GM23248 (cell line): ENCODE measurements at regions not wholly inside any gene's neighbourhood (a gene's known extent, or its start where the extent isn't known, plus 50 kb on each side); places are given as distances from the start of the nearest gene placed in this dataset.
A peak's percentile ranks its signal among the peaks of the same experiment; 100 is the strongest.
"Not testable (repeated sequence)": the region's sequence is repeated elsewhere in the genome, so short reads cannot be mapped to it uniquely, and the experiment has no call there.

ENCODE experiments used
- DNase-seq: peaks from one replicate; pipeline ENCODE4 v3.0.0-alpha.2; 2015
- H2AFZ ChIP-seq: fragments of 200-600 bp; sonication (generic); 2 replicates; pipeline ENCODE4 v1.6.1; 2016; ENCODE audit warnings: antibody characterized with exemption
- H3F3A ChIP-seq: fragments of 200-600 bp; sonication (generic); 2 replicates; pipeline ENCODE4 v1.6.1; 2016; ENCODE audit warnings: mild to moderate bottlenecking, antibody characterized with exemption, mixed run types; ENCODE audit not compliant: insufficient read depth
- H3K27ac ChIP-seq: fragments of 200-600 bp; sonication (generic); 2 replicates; pipeline ENCODE4 v1.5.1; 2016; ENCODE audit warnings: mild to moderate bottlenecking
- H3K27me3 ChIP-seq: fragments of 200-600 bp; sonication (generic); replicated peaks from 2 replicates; pipeline ENCODE4 v1.6.1; 2016; ENCODE audit warnings: mild to moderate bottlenecking; ENCODE audit not compliant: insufficient read depth
- H3K36me3 ChIP-seq: fragments of 200-600 bp; sonication (generic); 2 replicates; pipeline ENCODE4 v1.6.1; 2016; ENCODE audit warnings: low read depth, mild to moderate bottlenecking
- H3K4me1 ChIP-seq: fragments of 200-600 bp; sonication (generic); 2 replicates; pipeline ENCODE4 v1.6.1; 2016; ENCODE audit warnings: mild to moderate bottlenecking; ENCODE audit not compliant: insufficient read depth
- H3K4me2 ChIP-seq: fragments of 200-600 bp; sonication (generic); one replicate; pipeline ENCODE4 v1.6.1; 2016; ENCODE audit warnings: mild to moderate bottlenecking; ENCODE audit not compliant: unreplicated experiment
- H3K4me3 ChIP-seq: fragments of 200-600 bp; sonication (generic); 2 replicates; pipeline ENCODE4 v1.5.1; 2016; ENCODE audit warnings: mild to moderate bottlenecking
- H3K79me2 ChIP-seq: fragments of 200-600 bp; sonication (generic); 2 replicates; pipeline ENCODE4 v1.6.1; 2016; ENCODE audit warnings: mild to moderate bottlenecking; ENCODE audit not compliant: insufficient read depth
- H3K9ac ChIP-seq: fragments of 200-600 bp; sonication (generic); 2 replicates; pipeline ENCODE4 v1.6.1; 2016; ENCODE audit warnings: mild to moderate bottlenecking
- H3K9me2 ChIP-seq: fragments of 200-600 bp; sonication (generic); 2 replicates; pipeline ENCODE4 v1.6.1; 2016; ENCODE audit warnings: mixed run types, mild to moderate bottlenecking, moderate library complexity; ENCODE audit not compliant: insufficient read depth
- H3K9me3 ChIP-seq: fragments of 200-600 bp; sonication (generic); one replicate; pipeline ENCODE4 v1.6.1; 2017; ENCODE audit warnings: low read depth
- H4K20me1 ChIP-seq: fragments of 200-600 bp; sonication (generic); 2 replicates; pipeline ENCODE4 v1.6.0; 2016; ENCODE audit not compliant: insufficient read depth
- EZH2 ChIP-seq: fragments of 200-600 bp; sonication (generic); IDR thresholded peaks from 2 replicates; pipeline ENCODE4 v1.6.1; 2018; ENCODE audit warnings: antibody characterized with exemption, mild to moderate bottlenecking; ENCODE audit not compliant: insufficient read depth, poor library complexity, severe bottlenecking
- EZH2phosphoT487 ChIP-seq: fragments of 200-600 bp; sonication (generic); IDR thresholded peaks from 2 replicates; pipeline ENCODE4 v1.6.1; 2018; ENCODE audit warnings: antibody characterized with exemption, moderate library complexity, mild to moderate bottlenecking, low read depth; ENCODE audit not compliant: insufficient read depth
- WGBS, 2 experiments: methylation state at CpG; one replicate each; pipeline ENCODE4 v1.1.6; 2015 to 2017; ENCODE audit warnings: low lambda C conversion rate in 2 of 2, low coverage in 1 of 2; ENCODE audit errors: missing lambda C conversion rate in 2 of 2; 5-methylcytosine and 5-hydroxymethylcytosine counted together
- in situ Hi-C: fragments of 300-500 bp; cut with MboI; formaldehyde crosslinking; loops from 2 replicates; pipeline ENCODE4 v1.15.0; 2020

GRCh38 chr9:88623698-88624097, 88.7 kb downstream of the NXNL2 start:
- H3K27ac ChIP-seq, result no peak overlapping the region
- no peak overlapping the region for H3K9ac ChIP-seq
- in situ Hi-C loops, result no loop called here
- no peak for TF ChIP-seq EZH2phosphoT487
- no peak for TF ChIP-seq EZH2
- H3K27me3 ChIP-seq, result no peaks in the 10 kb centered on the region
- DNase-seq, result no peak
- peaks cover 6% of the 10 kb centered on the region for H3F3A ChIP-seq
- H3K9me3 ChIP-seq, result no peaks in the 10 kb centered on the region
- no peaks in the 10 kb centered on the region for H3K79me2 ChIP-seq
- H3K4me2 ChIP-seq, result no peak overlapping the region
- no peaks in the 10 kb centered on the region for H3K9me2 ChIP-seq
- peaks cover 13% of the 10 kb centered on the region for H3K4me1 ChIP-seq
- no peak overlapping the region for H3K4me3 ChIP-seq
- H3K36me3 ChIP-seq, result no peaks in the 10 kb centered on the region
- no peak overlapping the region for H2AFZ ChIP-seq
- no peaks in the 10 kb centered on the region for H4K20me1 ChIP-seq

GRCh38 chr9:88628114-88628513, 93.1 kb downstream of the NXNL2 start:
- in situ Hi-C loops, result no loop called here
- H3K9me3 ChIP-seq, result no peaks in the 10 kb centered on the region
- H3K79me2 ChIP-seq, result no peaks in the 10 kb centered on the region
- H3K27ac ChIP-seq, result peak overlapping the region; percentile 15
- peak overlapping the region; percentile 41 for H3K4me2 ChIP-seq
- TF ChIP-seq EZH2phosphoT487 (no peak), EZH2 (no peak)
- peaks cover 19% of the 10 kb centered on the region for H3K4me1 ChIP-seq
- no peaks in the 10 kb centered on the region for H3K27me3 ChIP-seq
- H4K20me1 ChIP-seq, result no peaks in the 10 kb centered on the region
- H2AFZ ChIP-seq, result no peak overlapping the region
- no peaks in the 10 kb centered on the region for H3K9me2 ChIP-seq
- peak; percentile 88 for DNase-seq
- 14 to 15% methylated on average over 2 of the region's 2 CpGs for WGBS, 2 experiments
- H3K4me3 ChIP-seq, result no peak overlapping the region
- H3K36me3 ChIP-seq, result no peaks in the 10 kb centered on the region
- H3F3A ChIP-seq, result peaks cover 14% of the 10 kb centered on the region
- H3K9ac ChIP-seq, result no peak overlapping the region

GRCh38 chr9:88628811-88629210, 93.8 kb downstream of the NXNL2 start:
- Histone ChIP-seq H3K9me3 (no peaks in the 10 kb centered on the region), H3K79me2 (no peaks in the 10 kb centered on the region), H3F3A (peaks cover 14% of the 10 kb centered on the region), H3K4me3 (no peak overlapping the region), H3K4me2 (peak overlapping the region; percentile 41), H3K9me2 (no peaks in the 10 kb centered on the region), H3K27me3 (no peaks in the 10 kb centered on the region), H3K9ac (no peak overlapping the region), H3K36me3 (no peaks in the 10 kb centered on the region), H3K27ac (peak overlapping the region; percentile 15), H4K20me1 (no peaks in the 10 kb centered on the region), H3K4me1 (peaks cover 19% of the 10 kb centered on the region), H2AFZ (no peak overlapping the region)
- peak; percentile 54 for DNase-seq
- TF ChIP-seq EZH2, result no peak
- no peak for TF ChIP-seq EZH2phosphoT487
- in situ Hi-C loops, result no loop called here

GRCh38 chr9:88630574-88630973, 95.6 kb downstream of the NXNL2 start:
- DNase-seq, H3K27me3 ChIP-seq, H3K9me3 ChIP-seq, H3K79me2 ChIP-seq, H3K36me3 ChIP-seq, H3K27ac ChIP-seq, H3K9me2 ChIP-seq, H4K20me1 ChIP-seq, in situ Hi-C loops, H3K9ac ChIP-seq, H3K4me2 ChIP-seq, H3K4me3 ChIP-seq, H2AFZ ChIP-seq: not testable (repeated sequence)
- Histone ChIP-seq H3K4me1 (peaks cover 19% of the 10 kb centered on the region), H3F3A (peaks cover 14% of the 10 kb centered on the region)
- WGBS, 2 experiments, result 81 to 88% methylated on average over 3 of the region's 3 CpGs

DNA sequence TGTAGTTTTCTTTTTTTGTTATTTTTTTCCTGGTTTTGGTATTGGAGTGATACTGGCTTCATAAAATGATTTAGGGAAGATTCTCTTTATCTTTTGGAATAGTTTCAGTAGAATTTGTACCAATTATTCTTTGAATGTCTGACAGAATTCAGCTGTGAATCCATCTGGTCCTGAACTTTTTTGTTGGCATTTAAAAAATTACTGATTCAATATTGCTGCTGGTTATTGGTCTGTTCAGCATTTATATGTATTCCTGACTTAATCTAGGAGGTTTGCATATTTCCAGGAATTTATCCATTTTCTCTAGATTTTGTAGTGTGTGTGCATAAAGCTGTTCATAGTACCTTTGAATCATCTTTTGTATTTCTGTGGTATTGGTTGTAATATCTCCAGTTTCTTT, 100.2 kb downstream of the NXNL2 start:
- no peaks in the 10 kb centered on the region for H3K27me3 ChIP-seq
- H3K9me2 ChIP-seq, result no peaks in the 10 kb centered on the region
- no peaks in the 10 kb centered on the region for H3K9me3 ChIP-seq
- H3K4me2 ChIP-seq, result no peak overlapping the region
- no peaks in the 10 kb centered on the region for H4K20me1 ChIP-seq
- H3F3A ChIP-seq, result no peaks in the 10 kb centered on the region
- no peaks in the 10 kb centered on the region for H3K36me3 ChIP-seq
- TF ChIP-seq EZH2phosphoT487 (no peak), EZH2 (no peak)
- H3K27ac ChIP-seq, result no peak overlapping the region
- no peak for DNase-seq
- no peak overlapping the region for H2AFZ ChIP-seq
- no peaks in the 10 kb centered on the region for H3K4me1 ChIP-seq
- no peak overlapping the region for H3K4me3 ChIP-seq
- in situ Hi-C loops, result no loop called here
- H3K9ac ChIP-seq, result no peak overlapping the region
- H3K79me2 ChIP-seq, result no peaks in the 10 kb centered on the region
